ENCODE measurements at regions not wholly inside any gene's neighbourhood (a gene's known extent, or its start where the extent isn't known, plus 50 kb on each side); places are given as distances from the start of the nearest gene placed in this dataset.

DNA sequence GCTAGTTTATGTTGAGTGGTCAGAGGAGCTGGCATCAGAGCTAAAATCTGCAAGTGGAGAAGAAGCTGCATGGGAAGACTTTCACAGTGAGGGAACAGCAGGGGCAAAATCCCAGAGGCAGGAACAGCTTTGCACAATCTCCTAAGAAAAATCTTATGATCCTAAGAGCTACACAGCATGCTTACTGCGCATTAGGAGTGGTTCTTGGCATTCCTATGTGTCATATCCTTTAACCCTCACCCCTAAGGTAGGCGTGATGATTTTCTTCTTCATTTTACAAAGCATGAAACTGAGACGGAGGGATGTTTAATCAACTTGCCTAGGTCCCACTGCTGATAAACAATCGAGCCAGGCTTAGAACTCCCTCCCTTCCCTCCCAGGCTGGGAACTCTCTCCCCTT lies 313.6 kb upstream of the SULF2 start:
- Mint-ChIP-seq H3K27me3 (peaks cover 0 to 5% of the 10 kb centered on the region in 2 donors), H3K27ac (no peak overlapping the region), H3K9me3 (peaks cover 0 to 3% (median 0%) of the 10 kb centered on the region in 5 donors), H3K4me3 (no peak overlapping the region), H3K36me3 (no peaks in the 10 kb centered on the region), H3K4me1 (no peaks in the 10 kb centered on the region)
- ChIA-PET POLR2A (no interaction called here), CTCF (no interaction called here)
- Histone ChIP-seq H3K36me3 (ENCODE audit: insufficient read depth, low read length) (no peaks in the 10 kb centered on the region), H3K27ac (ENCODE audit: low read depth, low read length) (no peak overlapping the region), H3K4me1 (ENCODE audit: insufficient read depth, low read length) (no peaks in the 10 kb centered on the region), H3K27me3 (ENCODE audit: insufficient read depth, low read length, poor library complexity, severe bottlenecking) (no peaks in the 10 kb centered on the region), H3K4me3 (ENCODE audit: low read length) (no peak overlapping the region), H3K9me3 (ENCODE audit: low read length) (no peaks in the 10 kb centered on the region)
- no peak for DNase-seq

DNA sequence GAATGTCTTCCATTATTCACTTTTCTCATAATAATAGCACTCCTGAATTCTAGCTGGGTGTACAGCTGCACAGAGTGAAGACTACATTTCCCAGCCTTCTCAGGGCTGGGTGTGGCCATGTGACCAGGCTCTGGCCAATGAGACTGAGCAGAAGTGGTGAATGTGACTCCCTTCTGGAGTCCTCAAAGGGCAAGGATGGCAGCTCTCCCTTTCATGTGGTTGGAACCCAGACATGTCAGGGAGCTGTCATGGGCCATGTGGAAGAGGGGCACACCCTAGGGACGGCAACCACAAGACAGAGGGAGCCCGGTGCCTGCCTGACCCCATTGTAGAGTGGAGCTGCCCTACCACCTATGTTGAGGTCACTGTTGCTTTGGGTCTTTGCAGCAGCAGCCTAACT lies 312.8 kb upstream of the SULF2 start:
- Mint-ChIP-seq H3K9me3 (peaks cover 0 to 3% (median 0%) of the 10 kb centered on the region in 5 donors), H3K4me1 (no peaks in the 10 kb centered on the region), H3K27me3 (peaks cover 0 to 5% of the 10 kb centered on the region in 2 donors), H3K36me3 (no peaks in the 10 kb centered on the region), H3K4me3 (no peak overlapping the region), H3K27ac (no peak overlapping the region)
- ChIA-PET CTCF (no interaction called here), POLR2A (no interaction called here)
- no peaks in the 10 kb centered on the region for H3K27me3 ChIP-seq (ENCODE audit: insufficient read depth, low read length, poor library complexity, severe bottlenecking)
- H3K9me3 ChIP-seq (ENCODE audit: low read length), result no peaks in the 10 kb centered on the region
- no peak overlapping the region for H3K4me3 ChIP-seq (ENCODE audit: low read length)
- DNase-seq, result no peak
- H3K36me3 ChIP-seq (ENCODE audit: insufficient read depth, low read length), result no peaks in the 10 kb centered on the region
- H3K4me1 ChIP-seq (ENCODE audit: insufficient read depth, low read length), result no peaks in the 10 kb centered on the region
- no peak overlapping the region for H3K27ac ChIP-seq (ENCODE audit: low read depth, low read length)

DNA sequence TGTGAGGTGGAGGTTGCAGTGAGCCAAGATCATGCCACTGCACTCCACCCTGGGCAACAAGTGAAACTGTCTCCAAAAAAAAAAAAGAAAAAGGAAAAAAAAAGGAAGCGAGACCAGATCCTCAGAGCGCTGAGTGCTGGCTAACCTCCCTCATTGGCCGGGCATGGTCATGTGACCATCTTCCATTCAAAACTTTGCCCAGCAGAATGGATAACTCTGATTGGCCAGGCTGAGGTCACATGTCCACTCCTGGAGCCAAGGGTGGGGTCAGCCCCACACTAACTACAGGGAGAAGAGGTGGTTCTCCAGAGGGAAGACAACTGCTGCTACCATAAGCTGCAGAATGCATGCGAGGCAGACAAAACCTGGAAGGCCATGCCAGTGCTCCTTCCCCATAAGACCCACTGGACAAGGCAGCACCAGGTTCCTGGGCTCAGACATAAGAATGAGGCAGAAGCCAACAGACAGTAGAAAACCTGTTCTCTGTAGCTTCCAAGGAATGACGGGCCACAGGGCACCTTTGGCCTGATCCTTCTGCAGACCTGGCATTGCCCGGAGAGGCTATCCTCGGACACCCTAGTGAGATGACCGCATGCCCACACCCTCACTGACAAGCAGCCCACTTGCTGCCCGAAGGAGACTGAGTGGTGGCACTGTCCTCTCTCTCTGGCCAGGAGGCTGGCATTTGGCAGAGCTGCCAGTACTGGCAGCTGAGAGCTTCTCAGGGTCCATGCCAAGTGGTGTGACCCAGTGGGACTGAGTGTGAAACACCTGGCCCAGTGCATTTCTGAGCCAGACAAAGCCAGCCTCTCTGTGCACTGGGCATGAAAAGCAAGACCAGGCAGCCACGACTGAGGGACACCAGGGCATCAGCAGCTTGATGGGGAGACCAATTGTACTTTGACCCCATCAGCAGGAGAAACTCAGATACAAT lies 311.9 kb upstream of the SULF2 start:
- no peaks in the 10 kb centered on the region for H3K4me1 Mint-ChIP-seq
- Histone ChIP-seq H3K4me1 (ENCODE audit: insufficient read depth, low read length) (no peaks in the 10 kb centered on the region), H3K27ac (ENCODE audit: low read depth, low read length) (no peak overlapping the region), H3K4me3 (ENCODE audit: low read length) (no peak overlapping the region), H3K9me3 (ENCODE audit: low read length) (no peaks in the 10 kb centered on the region), H3K36me3 (ENCODE audit: insufficient read depth, low read length) (no peaks in the 10 kb centered on the region), H3K27me3 (ENCODE audit: insufficient read depth, low read length, poor library complexity, severe bottlenecking) (no peaks in the 10 kb centered on the region)
- H3K27me3 Mint-ChIP-seq, result peaks cover under 1 to 5% of the 10 kb centered on the region in 2 donors
- peaks cover 0 to 3% (median 0%) of the 10 kb centered on the region in 5 donors for H3K9me3 Mint-ChIP-seq
- H3K4me3 Mint-ChIP-seq, result no peak overlapping the region
- DNase-seq, result no peak
- no peaks in the 10 kb centered on the region for H3K36me3 Mint-ChIP-seq
- ChIA-PET POLR2A (no interaction called here), CTCF (no interaction called here)
- no peak overlapping the region for H3K27ac Mint-ChIP-seq

DNA sequence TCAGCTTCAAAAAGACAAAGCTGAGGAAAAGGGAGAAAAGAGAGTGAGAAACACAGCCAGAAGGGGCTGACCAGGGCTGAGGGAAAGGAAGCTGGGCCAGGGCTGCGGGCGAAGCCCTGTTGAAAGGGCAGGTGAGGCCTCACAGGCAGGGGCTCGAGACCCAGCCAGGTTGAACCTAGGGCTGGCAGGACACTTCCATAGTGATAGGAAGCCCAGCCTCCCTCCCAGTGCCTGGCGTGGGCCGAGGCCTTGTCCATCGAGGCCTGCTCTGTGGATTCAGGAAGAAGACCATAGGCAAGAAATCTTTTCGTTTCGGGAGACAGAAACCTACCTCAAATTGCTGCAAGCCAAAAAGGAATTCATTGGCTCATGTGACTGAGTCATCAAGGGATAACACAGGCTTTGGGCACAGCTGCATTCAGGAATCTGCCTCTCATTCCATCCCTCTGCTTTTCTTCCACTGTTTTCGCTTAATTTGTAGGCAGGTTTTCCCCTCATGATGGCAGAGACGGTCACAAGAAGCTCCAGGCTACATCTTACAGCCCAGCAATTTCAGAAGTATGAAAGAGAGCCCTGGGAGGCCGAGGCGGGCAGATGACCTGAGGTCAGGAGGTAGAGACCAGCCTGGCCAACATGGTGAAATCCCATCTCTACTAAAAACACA lies 311.1 kb upstream of the SULF2 start:
- ChIA-PET POLR2A (no interaction called here), CTCF (no interaction called here)

DNA sequence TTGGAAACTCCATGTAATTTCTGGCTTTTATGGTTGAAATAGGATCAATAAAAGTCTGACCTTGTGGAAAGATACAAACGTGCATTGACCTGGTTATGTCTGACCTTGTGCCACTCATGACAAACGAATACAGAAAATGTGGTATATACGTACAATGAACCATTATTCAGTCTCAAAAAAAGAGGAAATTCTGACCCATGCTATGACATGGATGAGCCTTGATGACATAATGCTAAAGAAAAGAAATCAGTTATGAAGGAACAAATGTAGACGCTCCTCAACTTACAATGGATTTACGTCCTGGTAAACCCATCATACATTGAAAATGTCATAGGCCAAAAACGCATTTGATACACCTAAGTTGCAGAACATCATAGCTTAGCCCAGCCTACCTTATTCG lies 309.7 kb upstream of the SULF2 start:
- no peak overlapping the region for H3K4me3 ChIP-seq (ENCODE audit: low read length)
- no peaks in the 10 kb centered on the region for H3K36me3 Mint-ChIP-seq
- no peak overlapping the region for H3K4me3 Mint-ChIP-seq
- H3K27me3 ChIP-seq (ENCODE audit: insufficient read depth, low read length, poor library complexity, severe bottlenecking), result no peaks in the 10 kb centered on the region
- no peak overlapping the region for H3K27ac Mint-ChIP-seq
- H3K36me3 ChIP-seq (ENCODE audit: insufficient read depth, low read length), result no peaks in the 10 kb centered on the region
- H3K27me3 Mint-ChIP-seq, result peaks cover 0 to 15% of the 10 kb centered on the region in 2 donors
- peaks cover 0 to 3% (median 0%) of the 10 kb centered on the region in 5 donors for H3K9me3 Mint-ChIP-seq
- H3K4me1 Mint-ChIP-seq, result no peaks in the 10 kb centered on the region
- H3K4me1 ChIP-seq (ENCODE audit: insufficient read depth, low read length), result no peaks in the 10 kb centered on the region
- no peaks in the 10 kb centered on the region for H3K9me3 ChIP-seq (ENCODE audit: low read length)
- no peak overlapping the region for H3K27ac ChIP-seq (ENCODE audit: low read depth, low read length)
- POLR2A ChIA-PET, result no interaction called here
- CTCF ChIA-PET, result no interaction called here
- DNase-seq, result no peak

More for the DNA sequence above, 311.1 kb upstream of the SULF2 start:
- H3K4me1 Mint-ChIP-seq, result no peaks in the 10 kb centered on the region
- Histone ChIP-seq H3K4me1 (ENCODE audit: insufficient read depth, low read length) (no peaks in the 10 kb centered on the region), H3K4me3 (ENCODE audit: low read length) (no peak overlapping the region), H3K27ac (ENCODE audit: low read depth, low read length) (no peak overlapping the region), H3K36me3 (ENCODE audit: insufficient read depth, low read length) (no peaks in the 10 kb centered on the region), H3K27me3 (ENCODE audit: insufficient read depth, low read length, poor library complexity, severe bottlenecking) (no peaks in the 10 kb centered on the region), H3K9me3 (ENCODE audit: low read length) (no peaks in the 10 kb centered on the region)
- H3K9me3 Mint-ChIP-seq, result peaks cover 0 to 3% (median 0%) of the 10 kb centered on the region in 5 donors
- no peak overlapping the region for H3K4me3 Mint-ChIP-seq
- no peaks in the 10 kb centered on the region for H3K36me3 Mint-ChIP-seq
- H3K27me3 Mint-ChIP-seq, result peaks cover 4 to 8% of the 10 kb centered on the region in 2 donors
- H3K27ac Mint-ChIP-seq, result no peak overlapping the region
- DNase-seq, result no peak

DNA sequence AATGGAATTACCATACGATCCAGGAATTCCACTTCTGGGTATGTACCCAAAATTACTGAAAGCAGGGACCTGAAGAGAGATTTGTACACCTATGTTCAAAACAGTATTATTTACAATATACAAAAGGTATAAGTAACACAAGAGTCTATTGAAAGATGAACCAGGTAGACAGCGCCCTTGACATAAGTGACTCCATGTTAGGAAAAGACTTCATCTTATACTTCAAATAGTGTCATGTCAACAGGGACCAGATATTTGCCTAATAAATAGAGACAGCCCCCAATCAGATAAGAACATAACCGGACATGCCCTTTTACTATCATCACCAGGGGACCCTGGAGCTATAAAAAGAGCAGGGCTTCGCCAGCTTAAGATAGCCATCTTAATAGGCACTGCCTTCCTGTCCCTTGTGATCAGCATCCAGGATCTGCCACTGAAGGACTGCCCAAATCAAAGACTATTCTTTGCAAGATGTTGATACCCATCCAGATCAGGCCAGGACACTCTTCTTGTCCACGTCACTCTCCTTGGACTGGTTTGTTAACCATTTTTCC lies 309.0 kb upstream of the SULF2 start:
- POLR2A ChIA-PET, result no interaction called here
- Histone ChIP-seq H3K4me3 (ENCODE audit: low read length) (no peak overlapping the region), H3K27me3 (ENCODE audit: insufficient read depth, low read length, poor library complexity, severe bottlenecking) (no peaks in the 10 kb centered on the region), H3K36me3 (ENCODE audit: insufficient read depth, low read length) (no peaks in the 10 kb centered on the region), H3K27ac (ENCODE audit: low read depth, low read length) (no peak overlapping the region), H3K4me1 (ENCODE audit: insufficient read depth, low read length) (no peaks in the 10 kb centered on the region), H3K9me3 (ENCODE audit: low read length) (no peaks in the 10 kb centered on the region)
- no peaks in the 10 kb centered on the region for H3K36me3 Mint-ChIP-seq
- DNase-seq, result no peak
- H3K4me1 Mint-ChIP-seq, result no peaks in the 10 kb centered on the region
- peaks cover 0 to 3% (median 0%) of the 10 kb centered on the region in 5 donors for H3K9me3 Mint-ChIP-seq
- H3K4me3 Mint-ChIP-seq, result no peak overlapping the region
- CTCF ChIA-PET, result no interaction called here
- H3K27ac Mint-ChIP-seq, result no peak overlapping the region
- peaks cover 0 to 21% of the 10 kb centered on the region in 2 donors for H3K27me3 Mint-ChIP-seq

DNA sequence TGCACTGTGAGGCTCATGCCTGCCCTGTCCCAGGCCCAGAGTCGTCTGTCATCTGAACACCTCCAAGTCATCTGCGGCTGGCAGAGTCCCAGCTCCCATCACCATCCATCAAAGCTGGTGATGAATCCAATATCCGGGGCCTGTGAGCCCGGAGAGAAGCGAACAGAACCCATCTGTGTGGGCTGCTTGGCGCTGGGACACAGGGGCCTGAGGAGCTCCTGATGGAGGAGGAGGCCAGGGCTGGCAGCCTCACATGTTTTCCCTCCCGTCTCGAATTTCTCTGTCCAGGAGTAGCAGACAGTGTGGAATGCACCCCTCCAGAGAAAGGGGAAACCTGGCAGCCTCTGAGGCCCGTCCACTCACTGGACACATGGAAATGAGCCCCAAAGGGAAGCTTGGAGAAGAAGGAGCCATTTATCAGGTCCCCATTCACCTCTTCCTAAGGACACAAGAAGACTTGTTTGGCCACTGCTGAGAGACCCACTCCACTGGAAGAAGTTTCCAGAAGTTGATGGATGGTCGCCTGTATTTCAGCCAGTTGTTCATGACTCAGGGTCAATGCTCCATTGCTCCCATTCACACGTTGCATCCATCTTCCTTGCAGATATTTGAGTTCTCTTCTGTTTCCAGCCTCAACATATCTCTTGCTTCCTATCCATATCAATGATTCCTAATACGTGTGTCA lies 307.5 kb upstream of the SULF2 start:
- no peaks in the 10 kb centered on the region for H3K36me3 Mint-ChIP-seq
- Histone ChIP-seq H3K9me3 (ENCODE audit: low read length) (no peaks in the 10 kb centered on the region), H3K4me1 (ENCODE audit: insufficient read depth, low read length) (no peaks in the 10 kb centered on the region), H3K27me3 (ENCODE audit: insufficient read depth, low read length, poor library complexity, severe bottlenecking) (no peaks in the 10 kb centered on the region), H3K27ac (ENCODE audit: low read depth, low read length) (no peak overlapping the region), H3K36me3 (ENCODE audit: insufficient read depth, low read length) (no peaks in the 10 kb centered on the region), H3K4me3 (ENCODE audit: low read length) (no peak overlapping the region)
- peaks cover 0 to 3% (median 0%) of the 10 kb centered on the region in 5 donors for H3K9me3 Mint-ChIP-seq
- H3K27me3 Mint-ChIP-seq, result peaks cover 0 to 22% of the 10 kb centered on the region in 2 donors
- no peaks in the 10 kb centered on the region for H3K4me1 Mint-ChIP-seq
- CTCF ChIA-PET, result no interaction called here
- POLR2A ChIA-PET, result no interaction called here
- H3K4me3 Mint-ChIP-seq, result no peak overlapping the region
- DNase-seq, result no peak
- no peak overlapping the region for H3K27ac Mint-ChIP-seq

DNA sequence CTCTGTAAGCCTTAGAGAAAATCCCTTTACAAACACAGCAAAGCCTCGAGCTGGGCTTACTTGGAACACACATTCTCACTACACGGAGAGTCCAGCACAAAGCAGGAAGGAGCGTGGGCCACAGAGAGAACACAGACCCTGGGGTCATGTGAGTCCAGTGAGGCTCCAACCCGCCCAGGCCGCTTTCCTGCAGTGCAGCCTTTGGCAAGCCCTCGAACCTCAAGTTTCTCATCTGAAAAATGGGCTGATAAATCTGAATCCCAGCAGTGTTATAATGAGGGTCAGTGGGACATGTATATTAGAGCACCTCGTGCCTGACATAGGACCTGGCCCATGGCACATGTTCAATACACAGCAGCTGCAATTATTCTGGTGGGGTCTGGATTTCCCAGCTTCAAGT lies 305.5 kb upstream of the SULF2 start:
- Mint-ChIP-seq H3K36me3 (no peaks in the 10 kb centered on the region), H3K27me3 (peaks cover 0 to 26% of the 10 kb centered on the region in 2 donors), H3K27ac (no peak overlapping the region), H3K9me3 (peaks cover 0 to 3% (median 0%) of the 10 kb centered on the region in 5 donors), H3K4me3 (no peak overlapping the region), H3K4me1 (no peaks in the 10 kb centered on the region)
- Histone ChIP-seq H3K27me3 (ENCODE audit: insufficient read depth, low read length, poor library complexity, severe bottlenecking) (no peaks in the 10 kb centered on the region), H3K4me3 (ENCODE audit: low read length) (no peak overlapping the region), H3K27ac (ENCODE audit: low read depth, low read length) (no peak overlapping the region), H3K36me3 (ENCODE audit: insufficient read depth, low read length) (no peaks in the 10 kb centered on the region), H3K4me1 (ENCODE audit: insufficient read depth, low read length) (no peaks in the 10 kb centered on the region), H3K9me3 (ENCODE audit: low read length) (no peaks in the 10 kb centered on the region)
- CTCF ChIA-PET, result no interaction called here
- POLR2A ChIA-PET, result no interaction called here
- no peak for DNase-seq
